NCI-H526 treated with DMSO at 0.1 percent for 48 hours (cell line): ENCODE measurements at regions not wholly inside any gene's neighbourhood (a gene's known extent, or its start where the extent isn't known, plus 50 kb on each side); places are given as distances from the start of the nearest gene placed in this dataset.

Source experiments
- DNase-seq: peaks from one replicate; lab custom pipeline; 2025; lab: John Stamatoyannopoulos, UW

- no peak for DNase-seq
These were observed 332.0 kb downstream of the SPATA31D1 start for GRCh38 chr9:82320566-82320965.

- DNase-seq = no peak
These were observed 337.3 kb downstream of the SPATA31D1 start for GRCh38 chr9:82325907-82326306.

GRCh38 chr9:82327641-82328040, 339.1 kb downstream of the SPATA31D1 start:
- DNase-seq = no peak

- DNase-seq = no peak
These were observed 342.5 kb downstream of the SPATA31D1 start for GRCh38 chr9:82331079-82331478.

- no peak for DNase-seq
These were observed 343.6 kb downstream of the SPATA31D1 start for GRCh38 chr9:82332018-82332773.

GRCh38 chr9:82332774-82333152, 344.2 kb downstream of the SPATA31D1 start:
- DNase-seq = no peak

- DNase-seq = no peak
These were observed 345.1 kb downstream of the SPATA31D1 start for GRCh38 chr9:82333671-82334070.

- no peak for DNase-seq
These were observed 345.7 kb downstream of the SPATA31D1 start for GRCh38 chr9:82334286-82334685.

GRCh38 chr9:82337351-82337750, 348.8 kb downstream of the SPATA31D1 start:
- DNase-seq = no peak

- no peak for DNase-seq
These were observed 353.5 kb downstream of the SPATA31D1 start for GRCh38 chr9:82342046-82342445.

- no peak for DNase-seq
These were observed 357.5 kb downstream of the SPATA31D1 start for GRCh38 chr9:82346040-82346439.

- DNase-seq = no peak
These were observed 365.2 kb downstream of the SPATA31D1 start for GRCh38 chr9:82353631-82354278.

GRCh38 chr9:82354279-82354659, 365.7 kb downstream of the SPATA31D1 start:
- DNase-seq = no peak

GRCh38 chr9:82356131-82356530, 367.6 kb downstream of the SPATA31D1 start:
- DNase-seq = no peak

GRCh38 chr9:82356871-82357270, 368.3 kb downstream of the SPATA31D1 start:
- no peak for DNase-seq

- peak; percentile 76 for DNase-seq
These were observed 374.6 kb downstream of the SPATA31D1 start for GRCh38 chr9:82363198-82363597.

- DNase-seq = no peak
These were observed 375.1 kb downstream of the SPATA31D1 start for GRCh38 chr9:82363682-82364081.

GRCh38 chr9:82367016-82367415, 378.4 kb downstream of the SPATA31D1 start:
- no peak for DNase-seq

- DNase-seq = no peak
These were observed 379.4 kb downstream of the SPATA31D1 start for GRCh38 chr9:82367929-82368328.

GRCh38 chr9:82369251-82369945, 380.8 kb downstream of the SPATA31D1 start:
- no peak for DNase-seq

- DNase-seq = no peak
These were observed 386.5 kb downstream of the SPATA31D1 start for GRCh38 chr9:82375041-82375440.

GRCh38 chr9:82376677-82377232, 388.2 kb downstream of the SPATA31D1 start:
- DNase-seq = no peak
